Neural cell (in vitro differentiated cells): ENCODE measurements at regions not wholly inside any gene's neighbourhood (a gene's known extent, or its start where the extent isn't known, plus 50 kb on each side); places are given as distances from the start of the nearest gene placed in this dataset.
"Not testable (repeated sequence)": the region's sequence is repeated elsewhere in the genome, so short reads cannot be mapped to it uniquely, and the experiment has no call there.

Experiments
- EP300 ChIP-seq: fragments of 450-650 bp; conservative IDR thresholded peaks from 2 replicates; pipeline ENCODE4 v1.6.1; 2014; ENCODE audit warnings: antibody characterized with exemption, mild to moderate bottlenecking, moderate library complexity; ENCODE audit not compliant: poor library complexity, severe bottlenecking
- EZH2 ChIP-seq: fragments of 200-600, 300-800 bp; shearing (Covaris generic), sonication (generic); IDR thresholded peaks from 2 replicates; pipeline ENCODE4 v1.6.1; 2014; ENCODE audit warnings: antibody characterized with exemption, low read length, borderline replicate concordance, mild to moderate bottlenecking; ENCODE audit not compliant: insufficient read depth, poor library complexity, severe bottlenecking
- TF ChIP-seq, protein P1 (sequence below): fragments of 450-650 bp; IDR thresholded peaks from 2 replicates; pipeline ENCODE4 v1.5.1; 2014; ENCODE audit warnings: antibody characterized with exemption, mild to moderate bottlenecking, moderate library complexity; ENCODE audit not compliant: poor library complexity, severe bottlenecking

DNA sequence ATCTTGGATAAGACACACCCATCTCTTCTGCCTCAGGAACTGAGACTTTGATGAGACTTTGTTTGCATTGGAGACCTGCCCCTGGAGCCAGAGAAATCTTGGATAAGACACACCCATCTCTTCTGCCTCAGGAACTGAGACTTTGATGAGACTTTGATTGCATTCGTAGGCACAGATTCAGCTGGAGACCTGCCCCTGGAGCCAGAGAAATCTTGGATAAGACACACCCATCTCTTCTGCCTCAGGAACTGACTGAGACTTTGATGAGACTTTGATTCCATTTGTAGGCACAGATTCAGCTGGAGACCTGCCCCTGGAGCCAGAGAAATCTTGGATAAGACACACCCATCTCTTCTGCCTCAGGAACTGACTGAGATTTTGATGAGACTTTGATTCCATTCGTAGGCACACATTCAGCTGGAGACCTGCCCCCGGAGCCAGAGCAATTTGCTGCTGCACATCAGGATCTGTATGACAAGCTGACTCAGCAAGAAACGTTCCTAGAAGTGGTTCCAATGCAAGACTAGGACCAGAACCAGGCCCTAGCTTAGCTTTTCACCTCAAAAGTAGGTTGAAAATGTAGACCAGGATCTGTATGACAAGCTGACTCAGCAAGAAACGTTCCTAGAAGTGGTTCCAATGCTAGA is 54.0 kb upstream of the TMEM97 start:
- not testable (repeated sequence) for TF ChIP-seq EP300, EZH2
- TF ChIP-seq, protein P1, sequence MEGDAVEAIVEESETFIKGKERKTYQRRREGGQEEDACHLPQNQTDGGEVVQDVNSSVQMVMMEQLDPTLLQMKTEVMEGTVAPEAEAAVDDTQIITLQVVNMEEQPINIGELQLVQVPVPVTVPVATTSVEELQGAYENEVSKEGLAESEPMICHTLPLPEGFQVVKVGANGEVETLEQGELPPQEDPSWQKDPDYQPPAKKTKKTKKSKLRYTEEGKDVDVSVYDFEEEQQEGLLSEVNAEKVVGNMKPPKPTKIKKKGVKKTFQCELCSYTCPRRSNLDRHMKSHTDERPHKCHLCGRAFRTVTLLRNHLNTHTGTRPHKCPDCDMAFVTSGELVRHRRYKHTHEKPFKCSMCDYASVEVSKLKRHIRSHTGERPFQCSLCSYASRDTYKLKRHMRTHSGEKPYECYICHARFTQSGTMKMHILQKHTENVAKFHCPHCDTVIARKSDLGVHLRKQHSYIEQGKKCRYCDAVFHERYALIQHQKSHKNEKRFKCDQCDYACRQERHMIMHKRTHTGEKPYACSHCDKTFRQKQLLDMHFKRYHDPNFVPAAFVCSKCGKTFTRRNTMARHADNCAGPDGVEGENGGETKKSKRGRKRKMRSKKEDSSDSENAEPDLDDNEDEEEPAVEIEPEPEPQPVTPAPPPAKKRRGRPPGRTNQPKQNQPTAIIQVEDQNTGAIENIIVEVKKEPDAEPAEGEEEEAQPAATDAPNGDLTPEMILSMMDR, result not testable (repeated sequence)
